Middle frontal gyrus (tissue), 1 donor: ENCODE measurements at regions not wholly inside any gene's neighbourhood (a gene's known extent, or its start where the extent isn't known, plus 50 kb on each side); places are given as distances from the start of the nearest gene placed in this dataset.
"Not testable (repeated sequence)": the region's sequence is repeated elsewhere in the genome, so short reads cannot be mapped to it uniquely, and the experiment has no call there.

Experiments
- DNase-seq: peaks from one replicate; pipeline ENCODE4 v3.0.0-alpha.2; 2015; ENCODE audit warnings: low spot score; ENCODE audit errors: extremely low spot score

- no peak for DNase-seq
Measured at GRCh38 chr3:7999384-7999783, 502.2 kb upstream of the LMCD1 start.

GRCh38 chr3:8001307-8001706 is 500.3 kb upstream of the LMCD1 start:
- DNase-seq: no peak

- no peak for DNase-seq
Measured at GRCh38 chr3:8001712-8002111, 499.9 kb upstream of the LMCD1 start.

- DNase-seq: no peak
Measured at GRCh38 chr3:8011902-8012301, 489.7 kb upstream of the LMCD1 start.

GRCh38 chr3:8020047-8020841 is 481.4 kb upstream of the LMCD1 start:
- DNase-seq: no peak

GRCh38 chr3:8027954-8028353 is 473.7 kb upstream of the LMCD1 start:
- DNase-seq: no peak

- DNase-seq: no peak
Measured at GRCh38 chr3:8050283-8050682, 451.3 kb upstream of the LMCD1 start.

GRCh38 chr3:8052659-8053058 is 449.0 kb upstream of the LMCD1 start:
- DNase-seq: no peak

- DNase-seq: not testable (repeated sequence)
Measured at GRCh38 chr3:8068135-8068534, 433.5 kb upstream of the LMCD1 start.

GRCh38 chr3:8069471-8069870 is 432.2 kb upstream of the LMCD1 start:
- no peak for DNase-seq

- DNase-seq: no peak
Measured at GRCh38 chr3:8070011-8070410, 431.6 kb upstream of the LMCD1 start.

- DNase-seq: not testable (repeated sequence)
Measured at GRCh38 chr3:8074740-8075139, 426.9 kb upstream of the LMCD1 start.

GRCh38 chr3:8077126-8077525 is 424.5 kb upstream of the LMCD1 start:
- DNase-seq: no peak

GRCh38 chr3:8080464-8080863 is 421.2 kb upstream of the LMCD1 start:
- no peak for DNase-seq

GRCh38 chr3:8085498-8085897 is 416.1 kb upstream of the LMCD1 start:
- DNase-seq: no peak

- DNase-seq: no peak
Measured at GRCh38 chr3:8087951-8088350, 413.7 kb upstream of the LMCD1 start.

- DNase-seq: no peak
Measured at GRCh38 chr3:8094415-8094814, 407.2 kb upstream of the LMCD1 start.

- DNase-seq: no peak
Measured at GRCh38 chr3:8095724-8096123, 405.9 kb upstream of the LMCD1 start.

GRCh38 chr3:8097690-8098089 is 403.9 kb upstream of the LMCD1 start:
- DNase-seq: no peak

GRCh38 chr3:8103954-8104353 is 397.7 kb upstream of the LMCD1 start:
- DNase-seq: no peak

- no peak for DNase-seq
Measured at GRCh38 chr3:8106921-8107320, 394.7 kb upstream of the LMCD1 start.

GRCh38 chr3:8110966-8111798 is 390.4 kb upstream of the LMCD1 start:
- DNase-seq: peak; percentile 72

GRCh38 chr3:8112587-8112986 is 389.0 kb upstream of the LMCD1 start:
- DNase-seq: no peak
